ENCODE measurements at regions not wholly inside any gene's neighbourhood (a gene's known extent, or its start where the extent isn't known, plus 50 kb on each side); places are given as distances from the start of the nearest gene placed in this dataset.

- Histone ChIP-seq H3K36me3 (ENCODE audit: insufficient read depth, low read length) (no peaks in the 10 kb centered on the region), H3K27ac (ENCODE audit: low read depth in 1 of 2, low read length in 2 of 2) (no peak overlapping the region), H3K4me3 (ENCODE audit: low read length) (no peak overlapping the region), H3K4me1 (ENCODE audit: insufficient read depth, low read length) (no peaks in the 10 kb centered on the region), H3K27me3 (ENCODE audit: control insufficient read depth in 1 of 2, insufficient read depth in 2 of 2, low read length in 2 of 2) (no peaks in the 10 kb centered on the region), H3K9me3 (ENCODE audit: control insufficient read depth in 1 of 2, insufficient read depth in 1 of 2, low read length in 2 of 2) (peaks cover 0 to 3% of the 10 kb centered on the region in 2 experiments)
- DNase-seq (no peak), ATAC-seq (ENCODE audit: poor library complexity) (no peak)
- no peaks in the 10 kb centered on the region for H3K27me3 Mint-ChIP-seq
- no peak for TF ChIP-seq CTCF (IDR thresholded peaks at IDR 0.05)
- intact Hi-C loops (cut with DNase I, micrococcal nuclease) = no loop called here
- CTCF ChIA-PET = no interaction called here
- no peaks in the 10 kb centered on the region for H3K9me3 Mint-ChIP-seq
- no peaks in the 10 kb centered on the region for H3K4me1 Mint-ChIP-seq (ENCODE audit: low read depth)
- H3K4me3 Mint-ChIP-seq = no peak overlapping the region
- H3K27ac Mint-ChIP-seq = no peak overlapping the region
- POLR2A ChIA-PET = no interaction called here
- H3K36me3 Mint-ChIP-seq (ENCODE audit: low read depth) = no peaks in the 10 kb centered on the region
Measured at GRCh38 chr2:60341151-60341550, 212.3 kb downstream of the BCL11A start.

- H3K36me3 Mint-ChIP-seq (ENCODE audit: low read depth) = no peaks in the 10 kb centered on the region
- no peaks in the 10 kb centered on the region for H3K27me3 Mint-ChIP-seq
- Histone ChIP-seq H3K9me3 (ENCODE audit: control insufficient read depth in 1 of 2, insufficient read depth in 1 of 2, low read length in 2 of 2) (peaks cover 0 to 3% of the 10 kb centered on the region in 2 experiments), H3K27me3 (ENCODE audit: control insufficient read depth in 1 of 2, insufficient read depth in 2 of 2, low read length in 2 of 2) (no peaks in the 10 kb centered on the region), H3K4me3 (ENCODE audit: low read length) (no peak overlapping the region), H3K4me1 (ENCODE audit: insufficient read depth, low read length) (no peaks in the 10 kb centered on the region), H3K27ac (ENCODE audit: low read depth in 1 of 2, low read length in 2 of 2) (no peak overlapping the region), H3K36me3 (ENCODE audit: insufficient read depth, low read length) (no peaks in the 10 kb centered on the region)
- POLR2A ChIA-PET = no interaction called here
- no peak for ATAC-seq (ENCODE audit: poor library complexity)
- no peak overlapping the region for H3K4me3 Mint-ChIP-seq
- no peak for DNase-seq
- no peaks in the 10 kb centered on the region for H3K4me1 Mint-ChIP-seq (ENCODE audit: low read depth)
- TF ChIP-seq CTCF (IDR thresholded peaks at IDR 0.05) = no peak
- intact Hi-C loops (cut with DNase I, micrococcal nuclease) = no loop called here
- no peaks in the 10 kb centered on the region for H3K9me3 Mint-ChIP-seq
- no peak overlapping the region for H3K27ac Mint-ChIP-seq
- CTCF ChIA-PET = no interaction called here
Measured at GRCh38 chr2:60339286-60339685, 214.2 kb downstream of the BCL11A start.

- no peaks in the 10 kb centered on the region for H3K36me3 Mint-ChIP-seq (ENCODE audit: low read depth)
- H3K4me3 ChIP-seq (ENCODE audit: low read length) = no peak overlapping the region
- intact Hi-C loops (cut with DNase I, micrococcal nuclease) = no loop called here
- H3K9me3 ChIP-seq (ENCODE audit: control insufficient read depth in 1 of 2, insufficient read depth in 1 of 2, low read length in 2 of 2) = peaks cover 0 to 3% of the 10 kb centered on the region in 2 experiments
- DNase-seq = peak in 2 of 14 experiments; percentile 35 to 51
- no peak overlapping the region for H3K27ac ChIP-seq (ENCODE audit: low read depth in 1 of 2, low read length in 2 of 2)
- no peak overlapping the region for H3K4me3 Mint-ChIP-seq
- H3K4me1 Mint-ChIP-seq (ENCODE audit: low read depth) = no peaks in the 10 kb centered on the region
- no peaks in the 10 kb centered on the region for H3K27me3 Mint-ChIP-seq
- H3K36me3 ChIP-seq (ENCODE audit: insufficient read depth, low read length) = no peaks in the 10 kb centered on the region
- CTCF ChIA-PET = no interaction called here
- POLR2A ChIA-PET = no interaction called here
- no peak for TF ChIP-seq CTCF (IDR thresholded peaks at IDR 0.05)
- no peaks in the 10 kb centered on the region for H3K27me3 ChIP-seq (ENCODE audit: control insufficient read depth in 1 of 2, insufficient read depth in 2 of 2, low read length in 2 of 2)
- no peaks in the 10 kb centered on the region for H3K9me3 Mint-ChIP-seq
- H3K4me1 ChIP-seq (ENCODE audit: insufficient read depth, low read length) = no peaks in the 10 kb centered on the region
- H3K27ac Mint-ChIP-seq = no peak overlapping the region
- ATAC-seq (ENCODE audit: poor library complexity) = no peak
Measured at GRCh38 chr2:60337142-60337497, 216.3 kb downstream of the BCL11A start.

All from CD4-positive, alpha-beta T cell (primary cell).